Cardiac fibroblast (primary cell): ENCODE measurements at regions not wholly inside any gene's neighbourhood (a gene's known extent, or its start where the extent isn't known, plus 50 kb on each side); places are given as distances from the start of the nearest gene placed in this dataset.

ENCODE experiments used
- DNase-seq, 2 donors: peaks; one replicate each; pipeline versions ENCODE4 v3.0.0 to v3.0.0-alpha.2; 2010; ENCODE audit warnings: low read depth in 2 of 2
- H3K4me3 ChIP-seq, 2 donors: replicated peaks in 1 of 2; 1 replicate in 1 of 2; 2 replicates in 1 of 2; pipeline ENCODE4 v1.5.1; 2011; ENCODE audit warnings: low read depth in 2 of 2, low read length in 2 of 2, mild to moderate bottlenecking in 2 of 2, moderate library complexity in 1 of 2
- CTCF ChIP-seq: IDR thresholded peaks from one replicate; pipeline ENCODE4 v1.5.1; 2011; ENCODE audit warnings: low read depth, mild to moderate bottlenecking, low read length, inconsistent platforms

- H3K4me3 ChIP-seq: no peak overlapping the region
- DNase-seq: no peak
- TF ChIP-seq CTCF: no peak
Observed at GRCh38 chr4:96974295-96974694, 1134.4 kb downstream of the PDHA2 start.

GRCh38 chr4:96983830-96984229, 1143.9 kb downstream of the PDHA2 start:
- no peak overlapping the region for H3K4me3 ChIP-seq
- DNase-seq: peak in 1 of 2 donors; percentile 3
- TF ChIP-seq CTCF: no peak

- no peak for TF ChIP-seq CTCF
- H3K4me3 ChIP-seq: no peak overlapping the region
- no peak for DNase-seq
Observed at GRCh38 chr4:96986816-96987215, 1146.9 kb downstream of the PDHA2 start.

- DNase-seq: no peak
- no peak overlapping the region for H3K4me3 ChIP-seq
- no peak for TF ChIP-seq CTCF
Observed at GRCh38 chr4:96991083-96991482, 1151.2 kb downstream of the PDHA2 start.

- no peak for DNase-seq
- no peak for TF ChIP-seq CTCF
Observed at GRCh38 chr4:96992443-96992842, 1150.8 kb downstream of the STPG2 start.

GRCh38 chr4:96993560-96993959, 1149.7 kb downstream of the STPG2 start:
- no peak overlapping the region for H3K4me3 ChIP-seq
- DNase-seq: no peak
- no peak for TF ChIP-seq CTCF

More at GRCh38 chr4:96992443-96992842, 1150.8 kb downstream of the STPG2 start:
- H3K4me3 ChIP-seq: no peak overlapping the region

GRCh38 chr4:97003715-97004114, 1139.6 kb downstream of the STPG2 start:
- DNase-seq: no peak
- no peak for TF ChIP-seq CTCF
- no peak overlapping the region for H3K4me3 ChIP-seq
